HG03521 (cell line): ENCODE measurements at regions not wholly inside any gene's neighbourhood (a gene's known extent, or its start where the extent isn't known, plus 50 kb on each side); places are given as distances from the start of the nearest gene placed in this dataset.

Source experiments
- ATAC-seq: cut with Tn5 transposase; IDR thresholded peaks from one replicate; pipeline ENCODE4 v1.9.1; 2021; ENCODE audit warnings: mild to moderate bottlenecking, moderate library complexity; ENCODE audit not compliant: unreplicated experiment

- ATAC-seq, result no peak
These were observed 133.4 kb downstream of the JCAD start for GRCh38 chr10:29925771-29926692.

GRCh38 chr10:29924436-29924835, 134.9 kb downstream of the JCAD start:
- ATAC-seq, result no peak

GRCh38 chr10:29923416-29923965, 135.9 kb downstream of the JCAD start:
- no peak for ATAC-seq

GRCh38 chr10:29922892-29923291, 136.5 kb downstream of the JCAD start:
- ATAC-seq, result no peak

GRCh38 chr10:29922226-29922625, 137.2 kb downstream of the JCAD start:
- no peak for ATAC-seq

- no peak for ATAC-seq
These were observed 138.3 kb downstream of the JCAD start for GRCh38 chr10:29921071-29921446.

GRCh38 chr10:29920408-29921070, 138.8 kb downstream of the JCAD start:
- ATAC-seq, result no peak

GRCh38 chr10:29918623-29919400, 140.6 kb downstream of the JCAD start:
- ATAC-seq, result no peak

- no peak for ATAC-seq
These were observed 142.1 kb downstream of the JCAD start for GRCh38 chr10:29917311-29917710.

GRCh38 chr10:29916669-29917068, 142.7 kb downstream of the JCAD start:
- ATAC-seq, result no peak

- ATAC-seq, result no peak
These were observed 144.2 kb downstream of the JCAD start for GRCh38 chr10:29914986-29915785.

- no peak for ATAC-seq
These were observed 150.4 kb downstream of the JCAD start for GRCh38 chr10:29908962-29909361.

GRCh38 chr10:29900865-29901264, 158.5 kb downstream of the JCAD start:
- ATAC-seq, result no peak

GRCh38 chr10:29897999-29898716, 161.2 kb downstream of the JCAD start:
- no peak for ATAC-seq

GRCh38 chr10:29897430-29897829, 162.0 kb downstream of the JCAD start:
- ATAC-seq, result no peak

- ATAC-seq, result no peak
These were observed 163.3 kb downstream of the JCAD start for GRCh38 chr10:29896053-29896452.

- no peak for ATAC-seq
These were observed 163.9 kb downstream of the JCAD start for GRCh38 chr10:29895456-29895855.

GRCh38 chr10:29888321-29888720, 171.1 kb downstream of the JCAD start:
- no peak for ATAC-seq

- ATAC-seq, result no peak
These were observed 173.1 kb downstream of the JCAD start for GRCh38 chr10:29886299-29886698.

GRCh38 chr10:29883231-29883630, 176.2 kb downstream of the JCAD start:
- no peak for ATAC-seq
